OCI-LY7 (cell line): ENCODE measurements at regions not wholly inside any gene's neighbourhood (a gene's known extent, or its start where the extent isn't known, plus 50 kb on each side); places are given as distances from the start of the nearest gene placed in this dataset.

Source experiments
- BruUV-seq: library from RNA; stranded (reverse); fragments of 400-500 nt; replicated peaks from 2 replicates; lab custom pipeline; 2021; lab: Mats Ljungman, UMichigan
- CTCF ChIA-PET: fragments of 300-600 bp; sonication (Branson Sonifier 250); formaldehyde crosslinking; loops from one replicate; lab custom pipeline; 2022; ENCODE audit warnings: antibody characterized with exemption; ENCODE audit not compliant: unreplicated experiment; lab: Charles Lee
- POLR2A ChIA-PET: fragments of 300-600 bp; sonication (Branson Sonifier 250); formaldehyde crosslinking; loops from one replicate; lab custom pipeline; 2022; ENCODE audit warnings: antibody characterized with exemption; lab: Charles Lee
- DNase-seq: peaks from one replicate; pipeline ENCODE4 v3.0.0-alpha.2; 2015; ENCODE audit warnings: low spot score
- H2AFZ ChIP-seq: fragments of 200-600 bp; sonication (generic), shearing (Covaris generic); 2 replicates; pipeline ENCODE4 v1.6.1; 2014; ENCODE audit warnings: mild to moderate bottlenecking, antibody characterized with exemption, low read length, moderate library complexity
- H3K27ac ChIP-seq: fragments of 200-600 bp; sonication (generic); 2 replicates; pipeline ENCODE4 v1.5.1; 2014; ENCODE audit warnings: mixed run types, low read depth, mild to moderate bottlenecking, moderate library complexity, low read length, inconsistent platforms; ENCODE audit not compliant: poor library complexity, severe bottlenecking
- H3K36me3 ChIP-seq: fragments of 200-600 bp; sonication (generic); 2 replicates; pipeline ENCODE4 v1.6.1; 2014; ENCODE audit warnings: mild to moderate bottlenecking, antibody characterized with exemption, low read length, moderate library complexity, mixed read lengths; ENCODE audit not compliant: insufficient read depth
- H3K4me1 ChIP-seq: fragments of 200-600 bp; sonication (generic); 2 replicates; pipeline ENCODE4 v1.5.1; 2014; ENCODE audit warnings: mild to moderate bottlenecking, low read length; ENCODE audit not compliant: insufficient read depth, poor library complexity, severe bottlenecking
- H3K4me2 ChIP-seq: fragments of 200-600 bp; sonication (generic); 2 replicates; pipeline ENCODE4 v1.6.1; 2014; ENCODE audit warnings: mild to moderate bottlenecking, low read length
- H3K4me3 ChIP-seq: fragments of 200-600 bp; sonication (generic); 2 replicates; pipeline ENCODE4 v1.5.1; 2014; ENCODE audit warnings: mild to moderate bottlenecking, low read depth, low read length; ENCODE audit not compliant: poor library complexity, severe bottlenecking
- H3K79me2 ChIP-seq: fragments of 200-600 bp; sonication (generic); 2 replicates; pipeline ENCODE4 v1.6.1; 2016; ENCODE audit warnings: low read depth, mild to moderate bottlenecking, low read length, moderate library complexity, mixed read lengths; ENCODE audit not compliant: insufficient read depth
- H3K9me2 ChIP-seq: fragments of 200-600 bp; sonication (generic); 2 replicates; pipeline ENCODE4 v1.6.1; 2016; ENCODE audit warnings: mild to moderate bottlenecking, low read length, mixed read lengths; ENCODE audit not compliant: insufficient read depth
- H3K9me3 ChIP-seq: fragments of 200-600 bp; sonication (generic); 2 replicates; pipeline ENCODE4 v1.6.1; 2014; ENCODE audit warnings: mild to moderate bottlenecking, mixed run types, low read length, mixed read lengths
- H4K20me1 ChIP-seq: fragments of 200-600 bp; sonication (generic); 2 replicates; pipeline ENCODE4 v1.6.1; 2014; ENCODE audit warnings: mild to moderate bottlenecking, antibody characterized with exemption, low read length, moderate library complexity, mixed read lengths; ENCODE audit not compliant: insufficient read depth
- CTCF ChIP-seq: fragments of 200-600 bp; sonication (generic); conservative IDR thresholded peaks from 2 replicates; pipeline ENCODE4 v1.5.1; 2014; ENCODE audit warnings: mild to moderate bottlenecking, antibody characterized with exemption, low read length, moderate library complexity, mixed read lengths
- EZH2phosphoT487 ChIP-seq: fragments of 200-600 bp; sonication (generic); IDR thresholded peaks from 2 replicates; pipeline ENCODE4 v1.6.1; 2018; ENCODE audit warnings: low read depth, borderline replicate concordance, mild to moderate bottlenecking, mixed run types, antibody characterized with exemption, low read length, moderate library complexity, mixed read lengths
- intact Hi-C: fragments of 100-400 bp; cut with micrococcal nuclease; formaldehyde crosslinking; loops from one replicate; pipeline ENCODE4 v1.10.0; 2022; ENCODE audit not compliant: unreplicated experiment

- Histone ChIP-seq H2AFZ (no peak overlapping the region), H3K4me3 (no peak overlapping the region), H3K36me3 (no peaks in the 10 kb centered on the region), H3K9me3 (no peaks in the 10 kb centered on the region), H3K79me2 (no peaks in the 10 kb centered on the region), H3K4me2 (no peak overlapping the region), H3K4me1 (no peaks in the 10 kb centered on the region), H4K20me1 (no peaks in the 10 kb centered on the region), H3K9me2 (no peaks in the 10 kb centered on the region), H3K27ac (no peak overlapping the region)
- CTCF ChIA-PET: no interaction called here
- TF ChIP-seq CTCF: no peak
- no peak for TF ChIP-seq EZH2phosphoT487
- BruUV-seq: no TSS peak
- intact Hi-C loops: no loop called here
- no peak for DNase-seq
- POLR2A ChIA-PET: interaction anchor here (0.5 kb wide), 1 partner anchor 24 kb away, joined by 3 read pairs; no protein-coding TSS in a partner anchor
Observed at GRCh38 chr16:63311313-63311712, 1275.1 kb upstream of the CDH8 start.

GRCh38 chr16:63302811-63303210 lies 1266.6 kb upstream of the CDH8 start:
- no peaks in the 10 kb centered on the region for H3K79me2 ChIP-seq
- no peak overlapping the region for H3K4me2 ChIP-seq
- TF ChIP-seq EZH2phosphoT487: no peak
- no peak for TF ChIP-seq CTCF
- intact Hi-C loops: no loop called here
- H3K4me1 ChIP-seq: no peaks in the 10 kb centered on the region
- CTCF ChIA-PET: no interaction called here
- no peak overlapping the region for H3K27ac ChIP-seq
- no peaks in the 10 kb centered on the region for H4K20me1 ChIP-seq
- no peaks in the 10 kb centered on the region for H3K9me2 ChIP-seq
- POLR2A ChIA-PET: no interaction called here
- H3K36me3 ChIP-seq: no peaks in the 10 kb centered on the region
- no peak overlapping the region for H3K4me3 ChIP-seq
- no peaks in the 10 kb centered on the region for H3K9me3 ChIP-seq
- no peak for DNase-seq
- H2AFZ ChIP-seq: no peak overlapping the region
- BruUV-seq: no TSS peak

- intact Hi-C loops: no loop called here
- BruUV-seq: no TSS peak
- Histone ChIP-seq H4K20me1 (no peaks in the 10 kb centered on the region), H3K4me3 (no peak overlapping the region), H3K36me3 (no peaks in the 10 kb centered on the region), H3K79me2 (no peaks in the 10 kb centered on the region), H3K9me3 (no peaks in the 10 kb centered on the region), H2AFZ (no peak overlapping the region), H3K4me2 (no peak overlapping the region), H3K9me2 (no peaks in the 10 kb centered on the region), H3K4me1 (no peaks in the 10 kb centered on the region), H3K27ac (no peak overlapping the region)
- POLR2A ChIA-PET: interaction anchor here (0.6 kb wide), 1 partner anchor 11 kb away, joined by 3 read pairs; no protein-coding TSS in a partner anchor
- CTCF ChIA-PET: no interaction called here
- no peak for DNase-seq
- TF ChIP-seq CTCF: no peak
- no peak for TF ChIP-seq EZH2phosphoT487
Observed at GRCh38 chr16:63301349-63301748, 1265.1 kb upstream of the CDH8 start.
